ENCODE measurements at regions not wholly inside any gene's neighbourhood (a gene's known extent, or its start where the extent isn't known, plus 50 kb on each side); places are given as distances from the start of the nearest gene placed in this dataset.
"Not testable (repeated sequence)": the region's sequence is repeated elsewhere in the genome, so short reads cannot be mapped to it uniquely, and the experiment has no call there.

GRCh38 chr13:74567485-74567884 lies 433.3 kb upstream of the KLF12 start:
- Histone ChIP-seq H3K27me3 (ENCODE audit: low read depth, low read length) (no peaks in the 10 kb centered on the region), H3K36me3 (ENCODE audit: control insufficient read depth in 1 of 2, insufficient read depth in 2 of 2, low read length in 2 of 2) (no peaks in the 10 kb centered on the region), H3K4me1 (ENCODE audit: control insufficient read depth in 1 of 2, insufficient read depth in 2 of 2, low read length in 2 of 2) (no peaks in the 10 kb centered on the region), H3K27ac (ENCODE audit: low read length) (no peak overlapping the region), H3K4me3 (ENCODE audit: low read depth in 1 of 2, low read length in 2 of 2) (no peak overlapping the region), H3K9me3 (ENCODE audit: control insufficient read depth in 1 of 2, low read length in 2 of 2) (no peaks in the 10 kb centered on the region)

DNA sequence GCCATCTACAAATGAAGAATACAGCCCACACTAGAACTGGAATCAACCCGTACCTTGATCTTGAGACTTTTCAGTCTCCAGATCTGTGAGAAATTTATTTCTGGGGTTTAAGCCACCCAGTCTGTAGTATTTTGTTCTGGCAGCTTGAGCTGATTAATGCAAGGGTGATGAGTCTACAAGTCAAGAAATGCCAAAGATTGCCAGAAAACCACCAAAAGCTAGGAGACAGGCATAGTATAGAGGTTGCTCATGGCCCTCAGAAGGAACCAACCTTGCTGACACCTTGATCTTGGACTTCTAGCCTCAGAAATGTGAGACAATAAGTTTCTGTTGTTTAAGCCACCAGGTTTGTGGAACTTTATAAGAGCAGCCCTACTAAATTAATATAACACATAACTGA lies 428.2 kb upstream of the KLF12 start:
- Histone ChIP-seq H3K9me3 (ENCODE audit: control insufficient read depth in 1 of 2, low read length in 2 of 2) (no peaks in the 10 kb centered on the region), H3K4me3 (ENCODE audit: low read depth in 1 of 2, low read length in 2 of 2) (no peak overlapping the region), H3K27ac (ENCODE audit: low read length) (no peak overlapping the region), H3K4me1 (ENCODE audit: control insufficient read depth in 1 of 2, insufficient read depth in 2 of 2, low read length in 2 of 2) (no peaks in the 10 kb centered on the region), H3K27me3 (ENCODE audit: low read depth, low read length) (no peaks in the 10 kb centered on the region), H3K36me3 (ENCODE audit: control insufficient read depth in 1 of 2, insufficient read depth in 2 of 2, low read length in 2 of 2) (no peaks in the 10 kb centered on the region)

GRCh38 chr13:74561155-74561554 lies 427.0 kb upstream of the KLF12 start:
- Histone ChIP-seq H3K27ac (ENCODE audit: low read length) (no peak overlapping the region), H3K4me1 (ENCODE audit: control insufficient read depth in 1 of 2, insufficient read depth in 2 of 2, low read length in 2 of 2) (no peaks in the 10 kb centered on the region), H3K4me3 (ENCODE audit: low read depth in 1 of 2, low read length in 2 of 2) (no peak overlapping the region)

DNA sequence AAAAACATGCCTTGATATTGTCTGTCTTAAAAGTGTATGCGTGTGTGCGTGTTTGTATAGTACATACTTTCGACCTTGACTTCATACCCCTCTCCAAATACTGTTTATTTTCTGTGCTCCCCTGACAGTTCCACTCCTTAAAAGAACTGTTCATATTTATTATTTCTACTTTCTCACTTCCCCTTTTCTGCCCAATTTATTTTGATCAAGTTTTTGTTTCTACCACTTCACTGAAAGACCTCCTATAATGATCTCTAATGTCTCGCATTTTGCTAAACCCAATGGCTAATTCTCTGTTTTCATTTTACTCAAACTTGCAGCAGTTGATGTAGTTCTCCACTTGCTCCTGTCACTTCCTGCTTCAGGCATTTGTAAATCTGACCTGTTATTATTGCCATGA lies 426.1 kb upstream of the KLF12 start:
- H3K27ac ChIP-seq (ENCODE audit: low read length) = no peak overlapping the region
- H3K9me3 ChIP-seq (ENCODE audit: control insufficient read depth in 1 of 2, low read length in 2 of 2) = no peaks in the 10 kb centered on the region
- H3K36me3 ChIP-seq (ENCODE audit: control insufficient read depth in 1 of 2, insufficient read depth in 2 of 2, low read length in 2 of 2) = no peaks in the 10 kb centered on the region
- H3K4me1 ChIP-seq (ENCODE audit: control insufficient read depth in 1 of 2, insufficient read depth in 2 of 2, low read length in 2 of 2) = no peaks in the 10 kb centered on the region
- no peak overlapping the region for H3K4me3 ChIP-seq (ENCODE audit: low read depth in 1 of 2, low read length in 2 of 2)
- H3K27me3 ChIP-seq (ENCODE audit: low read depth, low read length) = no peaks in the 10 kb centered on the region

More at GRCh38 chr13:74561155-74561554, 427.0 kb upstream of the KLF12 start:
- H3K27me3 ChIP-seq (ENCODE audit: low read depth, low read length) = no peaks in the 10 kb centered on the region
- H3K9me3 ChIP-seq (ENCODE audit: control insufficient read depth in 1 of 2, low read length in 2 of 2) = no peaks in the 10 kb centered on the region
- H3K36me3 ChIP-seq (ENCODE audit: control insufficient read depth in 1 of 2, insufficient read depth in 2 of 2, low read length in 2 of 2) = no peaks in the 10 kb centered on the region

DNA sequence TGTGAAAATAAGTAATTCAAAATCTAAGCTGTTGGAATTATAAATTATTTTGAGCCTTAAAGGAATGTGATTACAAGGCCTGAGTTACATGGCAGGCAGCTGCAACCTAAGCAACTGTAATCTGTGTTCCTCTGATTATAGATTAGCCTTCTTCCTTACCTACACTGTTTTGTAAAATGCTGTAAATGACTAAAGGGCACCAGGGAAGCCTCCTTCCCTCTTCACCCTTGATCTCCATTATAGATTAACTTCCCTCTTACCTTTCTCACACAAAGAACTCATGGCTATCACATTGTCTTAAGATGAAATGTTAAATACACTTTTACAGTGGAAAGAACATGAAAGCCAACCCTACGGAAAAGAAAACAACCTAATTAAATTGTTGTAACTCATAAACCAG lies 423.7 kb upstream of the KLF12 start:
- Histone ChIP-seq H3K4me1 (ENCODE audit: control insufficient read depth in 1 of 2, insufficient read depth in 2 of 2, low read length in 2 of 2) (no peaks in the 10 kb centered on the region), H3K27ac (ENCODE audit: low read length) (no peak overlapping the region), H3K36me3 (ENCODE audit: control insufficient read depth in 1 of 2, insufficient read depth in 2 of 2, low read length in 2 of 2) (no peaks in the 10 kb centered on the region), H3K27me3 (ENCODE audit: low read depth, low read length) (no peaks in the 10 kb centered on the region), H3K9me3 (ENCODE audit: control insufficient read depth in 1 of 2, low read length in 2 of 2) (no peaks in the 10 kb centered on the region), H3K4me3 (ENCODE audit: low read depth in 1 of 2, low read length in 2 of 2) (no peak overlapping the region)

DNA sequence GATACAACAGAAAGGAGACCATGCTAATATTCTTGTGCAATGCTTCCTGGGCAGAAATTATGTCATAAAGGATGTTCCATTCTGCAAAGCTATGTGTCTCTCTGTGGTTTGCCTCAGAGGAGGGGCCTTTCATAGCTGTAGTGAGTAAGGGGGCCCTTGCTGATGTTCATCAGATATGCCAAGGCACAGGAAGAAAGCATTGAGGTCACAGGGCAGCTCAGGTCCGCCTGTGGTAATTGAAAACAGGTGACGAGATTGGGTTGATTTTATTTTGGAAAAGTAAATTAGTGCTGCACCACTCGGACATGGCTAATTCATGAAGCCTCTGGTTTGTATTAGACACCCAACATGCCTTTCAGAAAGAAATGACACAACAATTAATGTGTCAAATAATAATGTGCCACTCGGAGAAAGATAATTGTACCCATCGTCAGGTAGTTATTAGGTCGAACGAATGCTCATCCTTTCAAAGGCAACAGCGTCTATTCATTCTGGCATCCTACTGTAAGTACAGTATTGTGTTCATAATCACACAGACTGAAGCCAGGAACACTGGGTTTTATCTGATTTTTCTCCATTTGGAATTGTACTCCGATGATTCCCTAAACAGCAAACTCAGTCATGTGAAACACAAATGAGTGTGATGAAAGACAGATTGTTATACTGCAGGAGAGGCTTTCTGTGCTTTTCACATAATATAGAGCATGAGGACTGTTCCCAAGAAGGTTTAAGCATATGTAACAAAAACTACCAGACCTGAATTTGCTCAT lies 421.6 kb upstream of the KLF12 start:
- H3K9me3 ChIP-seq (ENCODE audit: control insufficient read depth in 1 of 2, low read length in 2 of 2) = no peaks in the 10 kb centered on the region
- no peaks in the 10 kb centered on the region for H3K27me3 ChIP-seq (ENCODE audit: low read depth, low read length)
- no peaks in the 10 kb centered on the region for H3K36me3 ChIP-seq (ENCODE audit: control insufficient read depth in 1 of 2, insufficient read depth in 2 of 2, low read length in 2 of 2)
- no peak overlapping the region for H3K4me3 ChIP-seq (ENCODE audit: low read depth in 1 of 2, low read length in 2 of 2)
- no peaks in the 10 kb centered on the region for H3K4me1 ChIP-seq (ENCODE audit: control insufficient read depth in 1 of 2, insufficient read depth in 2 of 2, low read length in 2 of 2)
- no peak overlapping the region for H3K27ac ChIP-seq (ENCODE audit: low read length)

GRCh38 chr13:74555276-74555625 lies 421.0 kb upstream of the KLF12 start:
- no peaks in the 10 kb centered on the region for H3K4me1 ChIP-seq (ENCODE audit: control insufficient read depth in 1 of 2, insufficient read depth in 2 of 2, low read length in 2 of 2)
- H3K36me3 ChIP-seq (ENCODE audit: control insufficient read depth in 1 of 2, insufficient read depth in 2 of 2, low read length in 2 of 2) = no peaks in the 10 kb centered on the region
- H3K4me3 ChIP-seq (ENCODE audit: low read depth in 1 of 2, low read length in 2 of 2) = no peak overlapping the region
- H3K27me3 ChIP-seq (ENCODE audit: low read depth, low read length) = no peaks in the 10 kb centered on the region
- H3K27ac ChIP-seq (ENCODE audit: low read length) = no peak overlapping the region
- H3K9me3 ChIP-seq (ENCODE audit: control insufficient read depth in 1 of 2, low read length in 2 of 2) = no peaks in the 10 kb centered on the region

GRCh38 chr13:74554569-74555275 lies 420.5 kb upstream of the KLF12 start:
- Histone ChIP-seq H3K9me3 (ENCODE audit: control insufficient read depth in 1 of 2, low read length in 2 of 2) (no peaks in the 10 kb centered on the region), H3K27ac (ENCODE audit: low read length) (no peak overlapping the region), H3K36me3 (ENCODE audit: control insufficient read depth in 1 of 2, insufficient read depth in 2 of 2, low read length in 2 of 2) (no peaks in the 10 kb centered on the region), H3K27me3 (ENCODE audit: low read depth, low read length) (no peaks in the 10 kb centered on the region), H3K4me1 (ENCODE audit: control insufficient read depth in 1 of 2, insufficient read depth in 2 of 2, low read length in 2 of 2) (no peaks in the 10 kb centered on the region), H3K4me3 (ENCODE audit: low read depth in 1 of 2, low read length in 2 of 2) (no peak overlapping the region)

- Histone ChIP-seq H3K27ac (ENCODE audit: low read length) (no peak overlapping the region), H3K9me3 (ENCODE audit: control insufficient read depth in 1 of 2, low read length in 2 of 2) (no peaks in the 10 kb centered on the region), H3K4me3 (ENCODE audit: low read depth in 1 of 2, low read length in 2 of 2) (no peak overlapping the region), H3K36me3 (ENCODE audit: control insufficient read depth in 1 of 2, insufficient read depth in 2 of 2, low read length in 2 of 2) (no peaks in the 10 kb centered on the region), H3K4me1 (ENCODE audit: control insufficient read depth in 1 of 2, insufficient read depth in 2 of 2, low read length in 2 of 2) (no peaks in the 10 kb centered on the region), H3K27me3 (ENCODE audit: low read depth, low read length) (no peaks in the 10 kb centered on the region)
Measured at GRCh38 chr13:74550039-74550438, 415.8 kb upstream of the KLF12 start.

DNA sequence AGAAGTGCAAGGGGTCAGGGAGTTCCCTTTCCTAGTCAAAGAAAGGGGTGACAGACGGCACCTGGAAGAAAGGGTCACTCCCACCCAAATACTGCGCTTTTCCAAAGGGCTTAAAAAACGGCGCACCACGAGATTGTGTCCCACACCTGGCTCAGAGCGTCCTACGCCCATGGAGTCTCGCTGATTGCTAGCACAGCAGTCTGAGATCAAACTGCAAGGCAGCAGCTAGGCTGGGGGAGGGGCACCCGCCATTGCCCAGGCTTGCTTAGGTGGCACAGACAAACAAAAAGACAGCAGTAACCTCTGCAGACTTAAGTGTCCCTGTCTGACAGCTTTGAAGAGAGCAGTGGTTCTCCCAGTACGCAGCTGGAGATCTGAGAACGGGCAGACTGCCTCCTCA lies 402.4 kb upstream of the KLF12 start:
- not testable (repeated sequence) for H3K9me3 ChIP-seq (ENCODE audit: control insufficient read depth in 1 of 2, low read length in 2 of 2); H3K27me3 ChIP-seq (ENCODE audit: low read depth, low read length); H3K4me1 ChIP-seq (ENCODE audit: control insufficient read depth in 1 of 2, insufficient read depth in 2 of 2, low read length in 2 of 2); H3K27ac ChIP-seq (ENCODE audit: low read length); H3K4me3 ChIP-seq (ENCODE audit: low read depth in 1 of 2, low read length in 2 of 2); H3K36me3 ChIP-seq (ENCODE audit: control insufficient read depth in 1 of 2, insufficient read depth in 2 of 2, low read length in 2 of 2)

GRCh38 chr13:74533226-74533625 lies 399.0 kb upstream of the KLF12 start:
- Histone ChIP-seq H3K4me3 (ENCODE audit: low read depth in 1 of 2, low read length in 2 of 2) (no peak overlapping the region), H3K27ac (ENCODE audit: low read length) (no peak overlapping the region), H3K4me1 (ENCODE audit: control insufficient read depth in 1 of 2, insufficient read depth in 2 of 2, low read length in 2 of 2) (no peaks in the 10 kb centered on the region), H3K36me3 (ENCODE audit: control insufficient read depth in 1 of 2, insufficient read depth in 2 of 2, low read length in 2 of 2) (no peaks in the 10 kb centered on the region), H3K9me3 (ENCODE audit: control insufficient read depth in 1 of 2, low read length in 2 of 2) (no peaks in the 10 kb centered on the region), H3K27me3 (ENCODE audit: low read depth, low read length) (no peaks in the 10 kb centered on the region)

DNA sequence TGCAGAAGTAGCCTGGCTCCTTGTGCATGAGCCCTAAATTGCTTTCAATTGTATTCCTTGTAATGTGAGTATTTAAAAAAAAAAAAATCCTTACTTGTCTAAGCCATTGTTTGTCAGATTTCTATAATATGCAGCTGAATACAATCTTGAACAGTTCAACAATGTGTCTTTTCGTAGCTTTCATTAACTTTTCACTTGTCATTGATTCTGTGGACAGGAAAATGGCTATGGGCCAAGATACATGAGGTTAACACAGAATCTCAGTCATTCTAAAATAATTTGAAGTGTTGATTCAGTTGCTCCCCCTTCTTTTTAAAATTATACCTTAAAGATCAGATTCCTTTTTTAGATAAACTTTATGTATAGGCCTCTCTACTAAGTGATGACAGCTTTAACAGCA lies 395.8 kb upstream of the KLF12 start:
- H3K4me1 ChIP-seq (ENCODE audit: control insufficient read depth in 1 of 2, insufficient read depth in 2 of 2, low read length in 2 of 2) = no peaks in the 10 kb centered on the region
- H3K36me3 ChIP-seq (ENCODE audit: control insufficient read depth in 1 of 2, insufficient read depth in 2 of 2, low read length in 2 of 2) = no peaks in the 10 kb centered on the region
- no peaks in the 10 kb centered on the region for H3K27me3 ChIP-seq (ENCODE audit: low read depth, low read length)
- no peaks in the 10 kb centered on the region for H3K9me3 ChIP-seq (ENCODE audit: control insufficient read depth in 1 of 2, low read length in 2 of 2)
- H3K27ac ChIP-seq (ENCODE audit: low read length) = no peak overlapping the region
- H3K4me3 ChIP-seq (ENCODE audit: low read depth in 1 of 2, low read length in 2 of 2) = no peak overlapping the region

Measured in muscle layer of duodenum (tissue), 2 donors.